ENCODE measurements at regions not wholly inside any gene's neighbourhood (a gene's known extent, or its start where the extent isn't known, plus 50 kb on each side); places are given as distances from the start of the nearest gene placed in this dataset.

GRCh38 chr2:121902171-121902591 lies 146.7 kb downstream of the TSN start:
- DNase-seq, result no peak

GRCh38 chr2:121902616-121903015 lies 147.2 kb downstream of the TSN start:
- DNase-seq, result no peak

GRCh38 chr2:121903037-121903689 lies 147.7 kb downstream of the TSN start:
- DNase-seq, result no peak

- no peak for DNase-seq
These were observed 149.2 kb downstream of the TSN start for GRCh38 chr2:121904656-121905055.

GRCh38 chr2:121905201-121905600 lies 149.8 kb downstream of the TSN start:
- no peak for DNase-seq

- no peak for DNase-seq
These were observed 150.7 kb downstream of the TSN start for GRCh38 chr2:121906170-121906569.

GRCh38 chr2:121907928-121908327 lies 152.5 kb downstream of the TSN start:
- no peak for DNase-seq

GRCh38 chr2:121910139-121910538 lies 154.7 kb downstream of the TSN start:
- no peak for DNase-seq

- DNase-seq, result peak; percentile 20
These were observed 155.6 kb downstream of the TSN start for GRCh38 chr2:121911036-121911435.

- DNase-seq, result no peak
These were observed 161.7 kb downstream of the TSN start for GRCh38 chr2:121917143-121917542.

GRCh38 chr2:121918231-121918630 lies 162.8 kb downstream of the TSN start:
- no peak for DNase-seq

- DNase-seq, result no peak
These were observed 164.4 kb downstream of the TSN start for GRCh38 chr2:121919803-121920202.

GRCh38 chr2:121925466-121925865 lies 170.0 kb downstream of the TSN start:
- no peak for DNase-seq

- DNase-seq, result no peak
These were observed 187.8 kb downstream of the TSN start for GRCh38 chr2:121943285-121943684.

GRCh38 chr2:121944072-121944831 lies 188.8 kb downstream of the TSN start:
- DNase-seq, result no peak

GRCh38 chr2:121947674-121948073 lies 192.2 kb downstream of the TSN start:
- DNase-seq, result no peak

- DNase-seq, result no peak
These were observed 193.8 kb downstream of the TSN start for GRCh38 chr2:121949271-121949670.

- DNase-seq, result no peak
These were observed 200.0 kb downstream of the TSN start for GRCh38 chr2:121955426-121955825.

GRCh38 chr2:121955872-121956271 lies 200.4 kb downstream of the TSN start:
- no peak for DNase-seq

GRCh38 chr2:121960251-121960650 lies 204.8 kb downstream of the TSN start:
- no peak for DNase-seq

- DNase-seq, result no peak
These were observed 206.3 kb downstream of the TSN start for GRCh38 chr2:121961761-121962160.

GRCh38 chr2:121965661-121966060 lies 210.2 kb downstream of the TSN start:
- no peak for DNase-seq

GRCh38 chr2:121966663-121967062 lies 211.2 kb downstream of the TSN start:
- DNase-seq, result no peak

- DNase-seq, result no peak
These were observed 213.7 kb downstream of the TSN start for GRCh38 chr2:121969166-121969565.

Data from NCI-H187 treated with DMSO at 0.1 percent for 48 hours (cell line).